ENCODE measurements at regions not wholly inside any gene's neighbourhood (a gene's known extent, or its start where the extent isn't known, plus 50 kb on each side); places are given as distances from the start of the nearest gene placed in this dataset.

- TF ChIP-seq CTCF (IDR thresholded peaks at IDR 0.05) (no peak), POLR2A (IDR thresholded peaks at IDR 0.05) (no peak)
Measured at GRCh38 chr12:61362037-61362436, 898.2 kb upstream of the USP15 start.

Measured in right lobe of liver (tissue), 4 donors.